Tibial nerve (tissue), 3 donors: ENCODE measurements at regions not wholly inside any gene's neighbourhood (a gene's known extent, or its start where the extent isn't known, plus 50 kb on each side); places are given as distances from the start of the nearest gene placed in this dataset.

ENCODE experiments used
- CTCF ChIP-seq, 5 experiments: fragments of 200-600 bp in 3 of 5; fragments of 450-650 bp in 2 of 5; sonication (generic) in 3 of 5; IDR thresholded peaks; one replicate each; pipeline ENCODE4 v1.5.1; 2016 to 2019; ENCODE audit warnings: antibody characterized with exemption in 5 of 5, mild to moderate bottlenecking in 3 of 5, moderate library complexity in 2 of 5
- POLR2A ChIP-seq, 2 donors: fragments of 450-650 bp; IDR thresholded peaks; one replicate each; pipeline ENCODE4 v1.6.1; 2017; ENCODE audit warnings: antibody characterized with exemption in 2 of 2, mild to moderate bottlenecking in 2 of 2, moderate library complexity in 2 of 2

- TF ChIP-seq CTCF (IDR thresholded peaks at IDR 0.05) (peak; percentile 46 to 61 (median 55)), POLR2A (IDR thresholded peaks at IDR 0.05) (no peak)
Observed at GRCh38 chr7:81482600-81483186, 287.2 kb downstream of the HGF start.
